H9 (cell line): ENCODE measurements at regions not wholly inside any gene's neighbourhood (a gene's known extent, or its start where the extent isn't known, plus 50 kb on each side); places are given as distances from the start of the nearest gene placed in this dataset.

Experiments used
- DNase-seq: peaks from one replicate; pipeline ENCODE4 v3.0.0-alpha.2; 2017
- H2AFZ ChIP-seq: one replicate; pipeline ENCODE4 v1.6.1; 2013; ENCODE audit warnings: mild to moderate bottlenecking, low read length, control low read depth, moderate library complexity
- H2AK5ac ChIP-seq: 2 replicates; pipeline ENCODE4 v1.6.1; 2013; ENCODE audit warnings: low read length, control low read depth, mixed read lengths; ENCODE audit not compliant: insufficient read length
- H2BK120ac ChIP-seq: one replicate; pipeline ENCODE4 v1.6.1; 2013; ENCODE audit warnings: low read depth, mild to moderate bottlenecking, low read length, control low read depth, inconsistent platforms; ENCODE audit not compliant: poor library complexity, severe bottlenecking
- H2BK12ac ChIP-seq: 2 replicates; pipeline ENCODE4 v1.6.1; 2013; ENCODE audit warnings: low read length, control low read depth, mixed read lengths, low read depth; ENCODE audit not compliant: insufficient read length
- H2BK15ac ChIP-seq: 2 replicates; pipeline ENCODE4 v1.6.1; 2013; ENCODE audit warnings: low read depth, low read length, control low read depth
- H2BK20ac ChIP-seq: one replicate; pipeline ENCODE4 v1.6.1; 2013; ENCODE audit warnings: low read depth, mild to moderate bottlenecking, low read length, control low read depth, inconsistent platforms; ENCODE audit not compliant: poor library complexity, severe bottlenecking
- H2BK5ac ChIP-seq: 2 replicates; pipeline ENCODE4 v1.6.1; 2013; ENCODE audit warnings: low read length, control low read depth, mixed read lengths; ENCODE audit not compliant: insufficient read length
- H3K14ac ChIP-seq: 2 replicates; pipeline ENCODE4 v1.6.1; 2013; ENCODE audit warnings: low read length, control low read depth; ENCODE audit not compliant: insufficient read depth
- H3K18ac ChIP-seq: 2 replicates; pipeline ENCODE4 v1.6.1; 2013; ENCODE audit warnings: low read depth, mild to moderate bottlenecking, mixed read lengths, low read length, control low read depth; ENCODE audit not compliant: insufficient read length
- H3K23ac ChIP-seq: 2 replicates; pipeline ENCODE4 v1.6.1; 2013; ENCODE audit warnings: low read length, control low read depth, mixed read lengths, low read depth; ENCODE audit not compliant: insufficient read length
- H3K23me2 ChIP-seq: 2 replicates; pipeline ENCODE4 v1.6.1; 2013; ENCODE audit warnings: low read depth, mild to moderate bottlenecking, mixed read lengths, low read length, control low read depth; ENCODE audit not compliant: insufficient read length, poor library complexity, severe bottlenecking
- H3K27ac ChIP-seq: 2 replicates; pipeline ENCODE4 v1.5.1; 2013; ENCODE audit warnings: low read length, control low read depth, mixed read lengths, low read depth; ENCODE audit not compliant: insufficient read length
- H3K27me3 ChIP-seq: 2 replicates; pipeline ENCODE4 v1.6.1; 2013; ENCODE audit warnings: low read length, control low read depth, inconsistent platforms; ENCODE audit not compliant: insufficient read depth
- H3K4ac ChIP-seq: 2 replicates; pipeline ENCODE4 v1.6.1; 2013; ENCODE audit warnings: low read depth, mild to moderate bottlenecking, control low read depth, inconsistent platforms, low read length, moderate library complexity
- H3K4me1 ChIP-seq: 2 replicates; pipeline ENCODE4 v1.6.1; 2013; ENCODE audit warnings: low read length, control low read depth, inconsistent platforms; ENCODE audit not compliant: insufficient read depth
- H3K4me2 ChIP-seq: 2 replicates; pipeline ENCODE4 v1.6.1; 2013; ENCODE audit warnings: low read length, control low read depth, mixed read lengths; ENCODE audit not compliant: insufficient read length, insufficient read depth
- H3K56ac ChIP-seq: 2 replicates; pipeline ENCODE4 v1.6.1; 2013; ENCODE audit warnings: low read depth, mild to moderate bottlenecking, mixed read lengths, low read length, control low read depth; ENCODE audit not compliant: insufficient read length
- H3K79me1 ChIP-seq: 2 replicates; pipeline ENCODE4 v1.6.1; 2013; ENCODE audit warnings: low read depth, mild to moderate bottlenecking, moderate library complexity, low read length, control low read depth, inconsistent platforms; ENCODE audit not compliant: insufficient read depth, poor library complexity, severe bottlenecking
- H3K79me2 ChIP-seq: 2 replicates; pipeline ENCODE4 v1.6.1; 2013; ENCODE audit warnings: low read length, control low read depth, inconsistent platforms; ENCODE audit not compliant: insufficient read depth
- H3K9ac ChIP-seq: 2 replicates; pipeline ENCODE4 v1.6.1; 2013; ENCODE audit warnings: low read length, control low read depth, mixed read lengths; ENCODE audit not compliant: insufficient read length; ENCODE audit errors: extremely low read depth
- H3K9me3 ChIP-seq: one replicate; pipeline ENCODE4 v1.6.1; 2013; ENCODE audit warnings: low read depth, low read length, inconsistent platforms; ENCODE audit not compliant: control insufficient read depth
- H3T11ph ChIP-seq: one replicate; pipeline ENCODE4 v1.6.1; 2013; ENCODE audit warnings: mild to moderate bottlenecking, low read length, control low read depth, inconsistent platforms
- H4K20me1 ChIP-seq: one replicate; pipeline ENCODE4 v1.6.1; 2013; ENCODE audit not compliant: control insufficient read depth, insufficient read length, insufficient read depth
- H4K5ac ChIP-seq: 2 replicates; pipeline ENCODE4 v1.6.1; 2013; ENCODE audit warnings: low read depth, mild to moderate bottlenecking, mixed read lengths, low read length, control low read depth; ENCODE audit not compliant: insufficient read length
- H4K8ac ChIP-seq: replicated peaks from 2 replicates; pipeline ENCODE4 v1.6.1; 2013; ENCODE audit warnings: low read length, control low read depth, mixed read lengths, low read depth; ENCODE audit not compliant: insufficient read length
- H4K91ac ChIP-seq: 2 replicates; pipeline ENCODE4 v1.6.1; 2013; ENCODE audit warnings: low read depth, mild to moderate bottlenecking, moderate library complexity, mixed read lengths, low read length, control low read depth; ENCODE audit not compliant: insufficient read length
- H3K27ac Mint-ChIP-seq, 3 experiments: 2 replicates in 2 of 3; 3 replicates in 1 of 3; pipeline ENCODE4 v1.8.0; 2020 to 2021; ENCODE audit warnings: mixed read lengths in 3 of 3, mild to moderate bottlenecking in 1 of 3, moderate library complexity in 1 of 3
- H3K27me3 Mint-ChIP-seq: 2 replicates; pipeline ENCODE4 v1.8.0; 2021; ENCODE audit warnings: low read depth, mild to moderate bottlenecking, moderate library complexity, mixed read lengths
- H3K36me3 Mint-ChIP-seq, 3 experiments: 2 replicates in 2 of 3; 3 replicates in 1 of 3; pipeline ENCODE4 v1.8.0; 2020 to 2021; ENCODE audit warnings: low read depth in 3 of 3, mixed read lengths in 3 of 3; ENCODE audit not compliant: insufficient read depth in 1 of 3
- H3K4me1 Mint-ChIP-seq, 2 experiments: 2 replicates each; pipeline ENCODE4 v1.8.0; 2020; ENCODE audit warnings: mixed read lengths in 2 of 2
- H3K4me3 Mint-ChIP-seq, 2 experiments: 2 replicates in 1 of 2; 3 replicates in 1 of 2; pipeline ENCODE4 v1.8.0; 2020 to 2021; ENCODE audit warnings: mild to moderate bottlenecking in 2 of 2, mixed read lengths in 2 of 2, moderate library complexity in 1 of 2
- H3K9me3 Mint-ChIP-seq, 2 experiments: 2 replicates in 1 of 2; 3 replicates in 1 of 2; pipeline ENCODE4 v1.8.0; 2020; ENCODE audit warnings: mild to moderate bottlenecking in 2 of 2, mixed read lengths in 2 of 2, moderate library complexity in 1 of 2
- CTCF ChIP-seq: fragments of 200-600 bp; sonication (generic); conservative IDR thresholded peaks from 3 replicates; pipeline ENCODE4 v1.8.0; 2021; ENCODE audit warnings: antibody characterized with exemption, mild to moderate bottlenecking

- no peak for TF ChIP-seq CTCF
- no peak overlapping the region for H3K18ac ChIP-seq
- no peaks in the 10 kb centered on the region for H3K9me3 ChIP-seq
- H4K20me1 ChIP-seq: no peaks in the 10 kb centered on the region
- H2BK5ac ChIP-seq: no peak overlapping the region
- H3K14ac ChIP-seq: no peak overlapping the region
- no peak overlapping the region for H2AK5ac ChIP-seq
- H3K4me2 ChIP-seq: no peak overlapping the region
- Mint-ChIP-seq H3K27me3 (no peaks in the 10 kb centered on the region), H3K4me3 (no peak overlapping the region), H3K36me3 (peaks cover 0 to 8% (median 2%) of the 10 kb centered on the region in 3 experiments; a peak in 3 of 7 replicates), H3K27ac (no peak overlapping the region), H3K9me3 (peaks cover 6% of the 10 kb centered on the region in 2 experiments; a peak in 4 of 5 replicates), H3K4me1 (no peaks in the 10 kb centered on the region)
- no peak overlapping the region for H3T11ph ChIP-seq
- no peaks in the 10 kb centered on the region for H3K23me2 ChIP-seq
- H4K5ac ChIP-seq: no peak overlapping the region
- H4K91ac ChIP-seq: no peak overlapping the region
- H3K79me2 ChIP-seq: no peaks in the 10 kb centered on the region
- no peak overlapping the region for H3K23ac ChIP-seq
- no peak overlapping the region for H2AFZ ChIP-seq
- H3K27ac ChIP-seq: no peak overlapping the region
- DNase-seq: no peak
- no peaks in the 10 kb centered on the region for H3K4me1 ChIP-seq
- no peaks in the 10 kb centered on the region for H3K27me3 ChIP-seq
- no peak overlapping the region for H3K4ac ChIP-seq
- no peak overlapping the region for H2BK20ac ChIP-seq
- no peak overlapping the region for H2BK15ac ChIP-seq
- H2BK12ac ChIP-seq: no peak overlapping the region
- no peaks in the 10 kb centered on the region for H3K79me1 ChIP-seq
- no peak overlapping the region for H4K8ac ChIP-seq
- H3K9ac ChIP-seq: no peak overlapping the region
- H3K56ac ChIP-seq: no peak overlapping the region
- no peak overlapping the region for H2BK120ac ChIP-seq
These were observed 352.2 kb downstream of the FSCB start for GRCh38 chr14:44154874-44155273.
